ENCODE measurements at regions not wholly inside any gene's neighbourhood (a gene's known extent, or its start where the extent isn't known, plus 50 kb on each side); places are given as distances from the start of the nearest gene placed in this dataset.
"Not testable (repeated sequence)": the region's sequence is repeated elsewhere in the genome, so short reads cannot be mapped to it uniquely, and the experiment has no call there.

- no peak for DNase-seq
These were observed 92.9 kb upstream of the SIX2 start for GRCh38 chr2:45102141-45102540.

- DNase-seq = no peak
These were observed 87.7 kb upstream of the SIX2 start for GRCh38 chr2:45096996-45097395.

DNA sequence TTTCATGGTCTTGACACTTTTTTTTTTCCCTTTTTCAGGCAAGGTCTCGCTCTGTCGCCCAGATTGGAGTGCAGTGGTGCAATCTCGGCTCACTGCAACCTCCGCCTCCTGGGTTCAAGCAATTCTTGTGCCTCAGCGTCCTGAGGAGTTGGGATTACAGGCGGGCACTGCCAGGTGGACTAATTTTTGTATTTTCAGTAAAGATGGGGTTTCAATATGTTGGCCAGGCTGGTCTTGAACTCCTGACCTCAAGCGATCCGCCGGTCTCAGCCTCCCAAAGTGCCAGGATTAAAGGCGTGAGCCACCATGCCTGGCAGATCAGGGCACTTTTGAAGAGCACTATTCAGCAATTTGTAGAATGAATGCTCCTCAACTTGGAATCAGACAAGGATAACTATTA lies 86.8 kb upstream of the SIX2 start:
- DNase-seq = not testable (repeated sequence)

DNA sequence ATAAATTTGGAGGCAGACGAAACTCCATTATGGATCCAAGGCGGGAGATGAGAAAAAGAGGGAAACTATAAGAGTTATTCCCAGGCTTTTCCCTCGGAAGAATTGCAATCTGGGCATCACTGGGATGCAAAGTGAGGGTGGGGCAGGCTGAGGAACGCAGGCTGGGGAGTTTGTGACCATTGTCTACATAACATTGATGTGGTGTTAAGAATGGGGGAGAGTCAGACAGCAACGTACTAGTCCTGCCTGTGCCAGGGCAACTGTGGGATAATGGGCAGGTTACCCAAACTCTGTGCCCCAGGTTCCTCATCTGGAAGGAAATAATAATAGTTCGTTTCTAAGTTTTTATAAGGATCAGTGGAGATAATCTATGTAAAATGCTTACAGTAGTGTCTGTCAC lies 84.4 kb upstream of the SIX2 start:
- DNase-seq = no peak

DNA sequence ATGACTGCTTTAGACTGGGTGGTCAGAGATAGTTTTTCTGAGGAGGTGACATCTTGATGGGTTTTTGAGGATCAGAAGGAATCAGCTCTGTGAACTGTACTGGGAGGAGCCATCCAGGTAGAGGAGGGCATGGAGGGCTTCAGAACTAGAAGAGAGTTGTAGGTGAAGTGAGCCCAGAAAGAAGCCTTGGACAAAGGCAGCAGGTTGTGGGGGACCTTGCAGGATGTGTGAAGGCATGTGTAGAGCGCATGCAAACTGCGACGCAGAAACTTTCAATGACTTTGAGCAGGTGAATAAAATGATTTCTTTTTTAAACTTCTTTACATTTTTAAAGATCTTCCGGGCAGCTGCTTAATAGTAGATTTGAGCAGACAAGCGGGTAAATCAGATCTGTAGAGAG lies 83.9 kb upstream of the SIX2 start:
- no peak for DNase-seq

GRCh38 chr2:45089554-45090261 lies 80.5 kb upstream of the SIX2 start:
- no peak for DNase-seq

DNA sequence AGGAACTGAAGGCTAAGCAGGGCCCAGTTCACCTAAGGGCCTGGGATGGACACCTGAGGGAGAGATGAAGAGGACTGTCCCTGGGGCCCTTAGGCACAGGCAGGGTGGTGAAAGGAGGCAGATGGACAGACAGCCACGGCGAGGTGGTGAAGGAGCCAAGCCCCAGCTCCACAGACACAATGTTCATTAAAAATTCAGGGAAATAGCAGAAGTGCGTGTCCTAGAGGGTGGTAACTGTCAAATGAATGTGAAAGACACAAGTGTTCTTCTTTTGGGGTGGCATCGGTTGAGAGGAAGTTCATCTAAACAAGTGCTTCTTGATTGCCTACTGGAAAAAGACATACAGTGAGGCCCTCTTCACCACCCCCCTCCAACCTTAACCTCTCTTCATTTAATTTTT lies 76.2 kb upstream of the SIX2 start:
- no peak for DNase-seq

- DNase-seq = no peak
These were observed 75.2 kb upstream of the SIX2 start for GRCh38 chr2:45084361-45085020.

DNA sequence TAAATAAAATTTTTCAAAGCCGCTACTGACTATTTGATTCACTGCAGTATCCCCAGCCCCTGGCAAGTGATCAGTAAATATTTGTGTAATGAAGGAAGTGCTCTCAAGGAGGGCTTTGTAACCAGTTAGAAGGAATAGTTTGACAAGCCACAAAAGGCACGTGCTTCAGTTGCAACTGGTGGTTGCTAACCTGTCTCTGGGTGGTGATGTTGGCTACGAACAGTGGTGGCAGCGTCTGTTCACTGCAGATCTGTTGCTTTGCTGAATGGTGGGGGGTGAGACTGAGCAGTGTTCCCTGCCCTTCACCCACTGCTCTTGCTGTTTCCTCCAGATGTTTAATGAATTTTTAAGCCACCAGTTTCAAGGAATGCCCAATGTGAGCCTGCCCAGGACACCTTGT lies 73.9 kb upstream of the SIX2 start:
- DNase-seq = no peak

- no peak for DNase-seq
These were observed 65.5 kb upstream of the SIX2 start for GRCh38 chr2:45074713-45075112.

DNA sequence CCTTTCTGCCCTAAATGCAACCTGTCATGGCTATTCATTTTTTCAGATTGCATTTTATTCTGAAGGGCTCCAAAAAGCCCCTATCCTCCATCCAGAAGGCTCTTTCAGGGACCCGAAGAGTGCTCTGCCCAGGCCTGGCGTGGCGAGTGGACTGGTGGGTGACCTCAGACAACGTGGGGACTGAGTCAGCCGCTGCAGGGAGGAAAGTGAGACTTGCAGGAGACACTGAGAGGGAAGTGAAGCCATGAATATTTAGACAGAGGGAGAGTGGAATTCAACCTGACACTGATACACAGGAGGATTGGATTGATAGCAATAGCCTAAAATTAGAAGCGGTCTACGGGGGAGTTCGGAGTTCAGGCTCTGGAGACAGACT lies 63.6 kb upstream of the SIX2 start:
- DNase-seq = no peak

GRCh38 chr2:45072064-45072861 lies 63.0 kb upstream of the SIX2 start:
- DNase-seq = no peak

DNA sequence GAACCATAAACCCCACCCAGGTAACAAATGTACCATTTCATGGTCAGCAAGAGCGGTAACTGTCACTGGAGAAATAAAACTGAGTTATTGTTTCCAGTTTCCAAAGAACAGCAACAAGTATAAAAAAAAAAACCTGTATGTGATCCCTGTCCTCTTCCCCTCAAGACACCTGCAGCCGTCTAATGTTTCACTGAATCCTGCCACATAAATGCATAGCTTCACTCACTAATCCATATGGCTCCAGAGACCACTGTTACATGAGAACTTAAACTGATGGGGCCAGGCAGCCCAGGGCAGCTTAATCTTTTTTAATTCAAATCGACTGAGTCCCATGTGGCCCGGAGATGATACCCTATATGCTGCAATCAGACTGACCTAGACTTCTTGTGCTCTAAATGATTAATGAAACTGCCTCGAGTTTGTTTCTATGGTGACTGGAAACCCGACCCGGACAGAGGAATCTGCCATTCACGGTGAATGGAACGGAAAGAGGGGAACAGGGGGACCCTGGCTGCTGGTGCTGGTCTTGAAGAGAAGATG lies 60.9 kb upstream of the SIX2 start:
- peak; percentile 88 for DNase-seq

- no peak for DNase-seq
These were observed 60.4 kb upstream of the SIX2 start for GRCh38 chr2:45069684-45070083.

GRCh38 chr2:45068571-45069140 lies 59.4 kb upstream of the SIX2 start:
- no peak for DNase-seq

DNA sequence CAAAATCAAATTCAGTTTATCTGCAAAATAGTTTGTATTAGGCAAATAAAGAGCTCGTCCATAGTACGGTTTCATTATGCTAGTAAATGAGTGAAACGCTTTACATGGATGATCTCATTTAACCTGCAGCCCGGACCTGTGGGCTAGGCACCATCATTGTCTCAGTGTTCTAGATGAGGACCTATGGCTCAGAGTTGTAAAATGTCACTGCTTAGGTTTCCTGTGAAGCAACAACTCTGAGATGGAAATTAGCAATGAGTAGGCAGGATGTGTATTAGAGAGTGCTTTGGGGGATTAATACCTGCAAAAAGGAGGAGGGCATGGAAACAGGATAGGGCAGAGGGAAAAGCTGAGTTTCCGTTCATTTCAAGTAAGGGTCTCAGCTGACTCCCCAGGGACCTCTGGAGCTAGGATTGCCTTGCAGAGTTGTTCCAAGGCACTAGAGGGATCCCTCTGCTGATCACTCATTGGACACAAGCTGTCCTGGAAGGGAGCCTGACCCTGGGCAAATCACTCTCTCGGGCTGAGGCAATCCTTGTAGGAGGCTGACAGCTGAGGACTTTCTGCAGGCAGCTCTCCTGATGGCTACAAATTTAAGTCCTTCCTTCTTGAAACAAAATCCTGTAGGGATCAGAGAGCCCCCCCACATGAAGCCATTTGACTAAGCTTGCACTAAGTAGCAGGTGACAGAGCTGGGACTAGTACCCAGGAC lies 58.8 kb upstream of the SIX2 start:
- peak; percentile 57 for DNase-seq

Data from eye (tissue), 1 donor.